HepG2 (cell line): ENCODE measurements at regions not wholly inside any gene's neighbourhood (a gene's known extent, or its start where the extent isn't known, plus 50 kb on each side); places are given as distances from the start of the nearest gene placed in this dataset.

ENCODE experiments used
- ATAC-seq: fragments of 200-7000 bp; cut with Tn5 transposase; 3 replicates; pipeline ENCODE4 v1.9.1; 2020; ENCODE audit warnings: mild to moderate bottlenecking, moderate library complexity
- BruUV-seq: library from RNA; stranded (reverse); fragments of 400-500 nt; replicated peaks from 2 replicates; lab custom pipeline; 2021; lab: Mats Ljungman, UMichigan
- CTCF ChIA-PET: fragments of 300-600 bp; formaldehyde crosslinking; extraction: SDS; loops from one replicate; lab custom pipeline; 2021; ENCODE audit warnings: low total read pairs, inconsistent platforms, low intra/inter-chr PET ratio; lab: Yijun Ruan, JAX
- POLR2A ChIA-PET: fragments of 350-600 bp; sonication (Branson Sonifier 250); formaldehyde crosslinking; loops from one replicate; lab custom pipeline; 2020; ENCODE audit warnings: antibody characterized with exemption, inconsistent platforms; lab: Yijun Ruan, JAX
- DNase-seq: peaks from one replicate; pipeline ENCODE4 v3.0.0-alpha.2; 2015; ENCODE audit warnings: low spot score
- FAIRE-seq: peaks from 3 replicates; lab custom pipeline; 2011; peaks lifted over from hg19 to GRCh38; lab: Jason Lieb, UNC
- H2AFZ ChIP-seq: one replicate; pipeline ENCODE4 v1.6.1; 2011; ENCODE audit warnings: low read length, inconsistent platforms
- H3K27ac ChIP-seq: fragments of 300-600 bp; 3 replicates; pipeline ENCODE4 v1.8.0; 2011; ENCODE audit warnings: mixed run types, mild to moderate bottlenecking, mixed read lengths, low read length, inconsistent platforms; ENCODE audit not compliant: insufficient read depth; ENCODE audit errors: extremely low read length
- H3K27me3 ChIP-seq, 2 experiments: fragments of 200-600 bp in 1 of 2; 2 replicates in 1 of 2; 3 replicates in 1 of 2; pipeline versions ENCODE4 v1.6.0 to v1.8.0; 2011; ENCODE audit warnings: low read length in 2 of 2, mild to moderate bottlenecking in 2 of 2, moderate library complexity in 2 of 2, inconsistent platforms in 1 of 2; ENCODE audit not compliant: insufficient read depth in 2 of 2, control insufficient read depth in 1 of 2
- H3K36me3 ChIP-seq, 2 experiments: fragments of 200-600 bp in 1 of 2; replicated peaks in 1 of 2; 2 replicates in 1 of 2; 3 replicates in 1 of 2; pipeline versions ENCODE4 v1.5.1 to v1.8.0; 2011; ENCODE audit warnings: low read length in 2 of 2, inconsistent platforms in 1 of 2; ENCODE audit not compliant: insufficient read depth in 2 of 2, control insufficient read depth in 1 of 2
- H3K4me1 ChIP-seq: 2 replicates; pipeline ENCODE4 v1.5.1; 2012; ENCODE audit warnings: low read length, inconsistent platforms; ENCODE audit not compliant: insufficient read depth
- H3K4me2 ChIP-seq: 2 replicates; pipeline ENCODE4 v1.6.0; 2011; ENCODE audit warnings: low read depth, low read length, inconsistent platforms
- H3K4me3 ChIP-seq, 3 experiments: fragments of 200-600 bp in 1 of 3; sonication (generic), shearing (Covaris generic) in 1 of 3; replicated peaks in 1 of 3; 2 replicates each; pipeline ENCODE4 v1.5.1; 2011 to 2016; ENCODE audit warnings: low read length in 3 of 3, inconsistent platforms in 2 of 3, low read depth in 2 of 3, mild to moderate bottlenecking in 2 of 3, control low read depth in 1 of 3, mixed read lengths in 1 of 3; ENCODE audit not compliant: insufficient read depth in 1 of 3
- H3K79me2 ChIP-seq: one replicate; pipeline ENCODE4 v1.6.1; 2011; ENCODE audit warnings: low read length, inconsistent platforms; ENCODE audit not compliant: insufficient read depth
- H3K9ac ChIP-seq: 2 replicates; pipeline ENCODE4 v1.6.0; 2011; ENCODE audit warnings: mild to moderate bottlenecking, low read depth, low read length, inconsistent platforms; ENCODE audit not compliant: insufficient read depth
- H3K9me3 ChIP-seq: 2 replicates; pipeline ENCODE4 v1.5.1; 2012; ENCODE audit warnings: mild to moderate bottlenecking, low read length
- H4K20me1 ChIP-seq: 2 replicates; pipeline ENCODE4 v1.6.0; 2011; ENCODE audit warnings: inconsistent platforms, mild to moderate bottlenecking, low read length, moderate library complexity; ENCODE audit not compliant: insufficient read depth
- FOXO1 ChIP-seq: sonication (generic); formaldehyde crosslinking; IDR thresholded peaks from 2 replicates; pipeline ENCODE4 v1.4.0; 2020; ENCODE audit warnings: missing genetic modification reagents
- KLF13 ChIP-seq: sonication (generic); formaldehyde crosslinking; IDR thresholded peaks from 2 replicates; pipeline ENCODE4 v1.4.0; 2020; ENCODE audit warnings: mild to moderate bottlenecking, missing genetic modification reagents
- NFIC ChIP-seq: IDR thresholded peaks from 2 replicates; pipeline ENCODE4 v1.6.1; 2012; ENCODE audit warnings: mild to moderate bottlenecking, low read length, inconsistent platforms
- SNRNP70 ChIP-seq: fragments of 200-400 bp; formaldehyde crosslinking; IDR thresholded peaks from 2 replicates; pipeline ENCODE4 v1.6.1; 2017; ENCODE audit warnings: mild to moderate bottlenecking, low read depth, low read length, moderate library complexity
- ZBTB20 ChIP-seq: sonication (generic); formaldehyde crosslinking; IDR thresholded peaks from 2 replicates; pipeline ENCODE4 v1.8.1; 2023; ENCODE audit warnings: missing genetic modification reagents, low read depth, mild to moderate bottlenecking, borderline replicate concordance
- ZNF615 ChIP-seq: sonication (generic); formaldehyde crosslinking; IDR thresholded peaks from 2 replicates; pipeline ENCODE4 v1.5.0; 2020; ENCODE audit warnings: mild to moderate bottlenecking, missing genetic modification reagents, borderline replicate concordance
- ZNF709 ChIP-seq: sonication (generic); formaldehyde crosslinking; IDR thresholded peaks from 2 replicates; pipeline ENCODE4 v1.5.0; 2020; ENCODE audit warnings: mild to moderate bottlenecking, missing genetic modification reagents
- WGBS: methylation state at CpG from one replicate; pipeline ENCODE4 v1.1.6; 2017; ENCODE audit warnings: low lambda C conversion rate; 5-methylcytosine and 5-hydroxymethylcytosine counted together
- in situ Hi-C: cut with HindIII; loops from 2 replicates; pipeline ENCODE4 v1.10.0; 2017; ENCODE audit warnings: low pct_unique_long_range_greater_than_20kb; ENCODE audit not compliant: extremely low pct_ligation_motif_present
- intact Hi-C: fragments of 100-400 bp; cut with micrococcal nuclease; formaldehyde crosslinking; loops from one replicate; pipeline ENCODE4 v1.10.0; 2022; ENCODE audit not compliant: unreplicated experiment

DNA sequence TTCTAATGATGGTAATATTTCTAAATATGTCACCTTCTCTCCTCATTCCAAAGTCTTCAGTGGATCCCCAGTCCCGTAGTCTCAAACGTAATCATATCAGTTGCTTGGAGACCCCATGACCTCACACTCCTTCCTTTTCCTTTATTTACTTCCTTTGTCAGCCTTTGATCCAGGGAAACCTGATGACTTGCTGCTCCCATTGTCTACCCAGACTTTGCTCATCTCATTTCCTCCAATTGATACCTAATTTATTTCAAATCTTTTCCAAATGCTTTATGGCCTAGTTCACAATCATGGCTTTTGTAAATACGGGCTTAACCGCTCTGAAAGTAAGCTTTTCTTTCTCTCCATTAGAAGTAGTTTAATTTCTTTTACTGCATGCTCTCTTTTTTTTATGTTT is 402.4 kb upstream of the CYRIA start:
- H3K4me3 ChIP-seq: no peak overlapping the region
- no TSS peak for BruUV-seq
- no peak overlapping the region for H3K9ac ChIP-seq
- H4K20me1 ChIP-seq: no peaks in the 10 kb centered on the region
- peaks cover 7% of the 10 kb centered on the region; the same call in 1 of the 2 replicates for H3K9me3 ChIP-seq
- no peak overlapping the region for H3K27ac ChIP-seq
- DNase-seq (no peak), ATAC-seq (no peak), FAIRE-seq (no peak)
- no peaks in the 10 kb centered on the region for H3K79me2 ChIP-seq
- no peaks in the 10 kb centered on the region for H3K4me1 ChIP-seq
- ChIA-PET POLR2A (no interaction called here), CTCF (no interaction called here)
- H3K36me3 ChIP-seq: no peaks in the 10 kb centered on the region
- WGBS: 7% methylated on average over 4 of the region's 4 CpGs
- H2AFZ ChIP-seq: no peak overlapping the region
- TF ChIP-seq ZNF615 (CRISPR knock-in tag) (no peak), NFIC (no peak), ZBTB20 (no peak), FOXO1 (CRISPR knock-in tag) (no peak), KLF13 (CRISPR knock-in tag) (no peak), SNRNP70 (no peak)
- intact Hi-C loops (no loop called here), in situ Hi-C loops (no loop called here)
- no peaks in the 10 kb centered on the region for H3K27me3 ChIP-seq
- no peak overlapping the region for H3K4me2 ChIP-seq

DNA sequence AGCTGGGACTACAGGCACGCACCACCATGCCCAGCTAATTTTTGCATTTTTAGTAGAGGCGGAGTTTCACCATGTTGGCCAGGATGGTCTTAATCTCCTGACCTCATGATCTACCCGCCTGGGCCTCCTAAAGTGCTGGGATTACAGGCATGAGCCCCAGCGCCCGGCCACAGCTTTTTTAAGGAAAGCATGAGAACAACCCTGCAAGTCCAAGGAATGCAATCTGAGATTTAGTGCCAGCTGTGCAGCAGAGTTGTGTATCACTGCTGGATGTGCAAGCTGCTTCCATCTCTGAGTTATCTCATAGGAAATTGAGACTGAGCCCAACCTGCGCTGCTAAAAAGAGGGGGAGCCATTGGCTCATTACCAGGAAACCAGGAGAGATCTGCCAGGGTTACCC is 399.9 kb upstream of the CYRIA start:
- TF ChIP-seq ZNF709 (CRISPR knock-in tag): no peak
- no peaks in the 10 kb centered on the region for H4K20me1 ChIP-seq
- no peak overlapping the region for H3K27ac ChIP-seq
- POLR2A ChIA-PET: no interaction called here
- no peak overlapping the region for H3K9ac ChIP-seq
- no peaks in the 10 kb centered on the region for H3K36me3 ChIP-seq
- H3K79me2 ChIP-seq: no peaks in the 10 kb centered on the region
- no peak overlapping the region for H3K4me2 ChIP-seq
- H3K27me3 ChIP-seq: no peaks in the 10 kb centered on the region
- H3K4me1 ChIP-seq: no peaks in the 10 kb centered on the region
- in situ Hi-C loops: no loop called here
- no peak for ATAC-seq
- H3K4me3 ChIP-seq: no peak overlapping the region
- no peak for DNase-seq
- CTCF ChIA-PET: no interaction called here
- FAIRE-seq: no peak
- WGBS: 2% methylated on average over 6 of the region's 6 CpGs
- intact Hi-C loops: no loop called here
- no peaks in the 10 kb centered on the region for H3K9me3 ChIP-seq
- BruUV-seq: no TSS peak
- no peak overlapping the region for H2AFZ ChIP-seq
